ENCODE measurements at regions not wholly inside any gene's neighbourhood (a gene's known extent, or its start where the extent isn't known, plus 50 kb on each side); places are given as distances from the start of the nearest gene placed in this dataset.

GRCh38 chr11:44510372-44510771 lies 55.1 kb upstream of the CD82 start:
- no peak for TF ChIP-seq GATA2 (IDR thresholded peaks at IDR 0.05; ENCODE audit: low read depth, low read length)
- no peak for TF ChIP-seq GATA3 (IDR thresholded peaks at IDR 0.05; ENCODE audit: low read depth, low read length)

All from SH-SY5Y (cell line).